ENCODE measurements at regions not wholly inside any gene's neighbourhood (a gene's known extent, or its start where the extent isn't known, plus 50 kb on each side); places are given as distances from the start of the nearest gene placed in this dataset.

DNA sequence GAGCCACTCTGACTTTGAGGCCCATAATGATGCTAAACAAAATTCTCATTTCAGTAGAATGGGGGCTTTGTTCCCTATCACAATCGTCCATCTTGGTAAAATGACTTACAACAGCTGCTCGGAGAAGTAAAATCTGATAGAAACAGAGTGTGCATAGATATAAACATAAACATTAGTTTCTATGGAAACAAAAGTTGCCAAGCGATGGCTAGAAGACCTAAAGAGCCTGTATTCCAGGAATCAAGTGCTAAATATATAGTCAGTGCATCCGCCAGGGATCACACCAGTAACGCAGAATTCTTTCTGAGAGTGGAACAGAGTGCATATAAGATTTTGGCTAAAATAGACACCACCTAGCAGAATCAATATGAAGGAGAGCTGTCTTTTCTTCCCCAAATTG, 91.2 kb upstream of the KAZN start:
- TF ChIP-seq, protein P1, sequence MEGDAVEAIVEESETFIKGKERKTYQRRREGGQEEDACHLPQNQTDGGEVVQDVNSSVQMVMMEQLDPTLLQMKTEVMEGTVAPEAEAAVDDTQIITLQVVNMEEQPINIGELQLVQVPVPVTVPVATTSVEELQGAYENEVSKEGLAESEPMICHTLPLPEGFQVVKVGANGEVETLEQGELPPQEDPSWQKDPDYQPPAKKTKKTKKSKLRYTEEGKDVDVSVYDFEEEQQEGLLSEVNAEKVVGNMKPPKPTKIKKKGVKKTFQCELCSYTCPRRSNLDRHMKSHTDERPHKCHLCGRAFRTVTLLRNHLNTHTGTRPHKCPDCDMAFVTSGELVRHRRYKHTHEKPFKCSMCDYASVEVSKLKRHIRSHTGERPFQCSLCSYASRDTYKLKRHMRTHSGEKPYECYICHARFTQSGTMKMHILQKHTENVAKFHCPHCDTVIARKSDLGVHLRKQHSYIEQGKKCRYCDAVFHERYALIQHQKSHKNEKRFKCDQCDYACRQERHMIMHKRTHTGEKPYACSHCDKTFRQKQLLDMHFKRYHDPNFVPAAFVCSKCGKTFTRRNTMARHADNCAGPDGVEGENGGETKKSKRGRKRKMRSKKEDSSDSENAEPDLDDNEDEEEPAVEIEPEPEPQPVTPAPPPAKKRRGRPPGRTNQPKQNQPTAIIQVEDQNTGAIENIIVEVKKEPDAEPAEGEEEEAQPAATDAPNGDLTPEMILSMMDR (IDR thresholded peaks at IDR 0.05) = no peak
- TF ChIP-seq, protein P2, sequence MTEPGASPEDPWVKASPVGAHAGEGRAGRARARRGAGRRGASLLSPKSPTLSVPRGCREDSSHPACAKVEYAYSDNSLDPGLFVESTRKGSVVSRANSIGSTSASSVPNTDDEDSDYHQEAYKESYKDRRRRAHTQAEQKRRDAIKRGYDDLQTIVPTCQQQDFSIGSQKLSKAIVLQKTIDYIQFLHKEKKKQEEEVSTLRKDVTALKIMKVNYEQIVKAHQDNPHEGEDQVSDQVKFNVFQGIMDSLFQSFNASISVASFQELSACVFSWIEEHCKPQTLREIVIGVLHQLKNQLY (CRISPR knock-in tag; IDR thresholded peaks at IDR 0.05) = no peak
- TF ChIP-seq ZNF121 (CRISPR knock-in tag; IDR thresholded peaks at IDR 0.05) = no peak
- no peak for TF ChIP-seq FOXP1 (CRISPR knock-in tag; IDR thresholded peaks at IDR 0.05; ENCODE audit: borderline replicate concordance)
- TF ChIP-seq GRHL2 (CRISPR knock-in tag; IDR thresholded peaks at IDR 0.05; ENCODE audit: insufficient replicate concordance, severe bottlenecking) = no peak
- no peak for TF ChIP-seq ZNF317 (CRISPR knock-in tag; IDR thresholded peaks at IDR 0.05; ENCODE audit: borderline replicate concordance, low read depth)
- no peak for TF ChIP-seq NR2C2 (CRISPR knock-in tag; IDR thresholded peaks at IDR 0.05)
- TF ChIP-seq EMX1 (CRISPR knock-in tag; IDR thresholded peaks at IDR 0.05) = no peak
- no peak for TF ChIP-seq JUN (CRISPR knock-in tag; IDR thresholded peaks at IDR 0.05)
- no peak for TF ChIP-seq ZNF416 (CRISPR knock-in tag; IDR thresholded peaks at IDR 0.05)
